K562 (cell line): ENCODE measurements at regions not wholly inside any gene's neighbourhood (a gene's known extent, or its start where the extent isn't known, plus 50 kb on each side); places are given as distances from the start of the nearest gene placed in this dataset.

ENCODE experiments used
- CHD1 ChIP-seq: fragments of 200-600 bp; sonication (generic); IDR thresholded peaks from one replicate; pipeline ENCODE4 v1.6.1; 2012; ENCODE audit warnings: mild to moderate bottlenecking, moderate library complexity, low read length, inconsistent platforms
- HNRNPK ChIP-seq: fragments of 200-400 bp; formaldehyde crosslinking; IDR thresholded peaks from one replicate; pipeline ENCODE4 v1.6.1; 2018; ENCODE audit warnings: mild to moderate bottlenecking, low read depth, low read length; ENCODE audit not compliant: poor library complexity, severe bottlenecking
- MEF2A ChIP-seq: IDR thresholded peaks from 2 replicates; pipeline ENCODE4 v1.6.1; 2011; ENCODE audit warnings: low read depth, mild to moderate bottlenecking, low read length, moderate library complexity; ENCODE audit not compliant: control insufficient read depth
- RBM39 ChIP-seq: fragments of 200-400 bp; formaldehyde crosslinking; optimal IDR thresholded peaks from 2 replicates; pipeline ENCODE3; 2018; ENCODE audit warnings: low read depth, low read length
- SREBF2 ChIP-seq: sonication (generic); formaldehyde crosslinking; IDR thresholded peaks from 2 replicates; pipeline ENCODE4 v1.4.0; 2020; ENCODE audit warnings: mild to moderate bottlenecking, missing genetic modification reagents
- USF1 ChIP-seq: sonication (generic); formaldehyde crosslinking; IDR thresholded peaks from 2 replicates; pipeline ENCODE4 v1.9.0; 2022; ENCODE audit warnings: mild to moderate bottlenecking, missing genetic modification reagents
- TF ChIP-seq, protein P1 (sequence below): sonication (generic); formaldehyde crosslinking; IDR thresholded peaks from 2 replicates; pipeline ENCODE4 v1.8.1; 2023; ENCODE audit warnings: mild to moderate bottlenecking, missing genetic modification reagents, moderate library complexity
- TF ChIP-seq, protein P2 (sequence below): fragments of 250-450 bp; sonication (Bioruptor Pico); IDR thresholded peaks from 2 replicates; pipeline ENCODE4 v1.5.0; 2021; ENCODE audit warnings: mild to moderate bottlenecking, borderline replicate concordance

- TF ChIP-seq RBM39, result no peak
- no peak for TF ChIP-seq MEF2A
- TF ChIP-seq CHD1, result no peak
- TF ChIP-seq SREBF2 (CRISPR knock-in tag), result no peak
- TF ChIP-seq, protein P1, sequence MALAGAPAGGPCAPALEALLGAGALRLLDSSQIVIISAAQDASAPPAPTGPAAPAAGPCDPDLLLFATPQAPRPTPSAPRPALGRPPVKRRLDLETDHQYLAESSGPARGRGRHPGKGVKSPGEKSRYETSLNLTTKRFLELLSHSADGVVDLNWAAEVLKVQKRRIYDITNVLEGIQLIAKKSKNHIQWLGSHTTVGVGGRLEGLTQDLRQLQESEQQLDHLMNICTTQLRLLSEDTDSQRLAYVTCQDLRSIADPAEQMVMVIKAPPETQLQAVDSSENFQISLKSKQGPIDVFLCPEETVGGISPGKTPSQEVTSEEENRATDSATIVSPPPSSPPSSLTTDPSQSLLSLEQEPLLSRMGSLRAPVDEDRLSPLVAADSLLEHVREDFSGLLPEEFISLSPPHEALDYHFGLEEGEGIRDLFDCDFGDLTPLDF (CRISPR knock-in tag), result no peak
- TF ChIP-seq USF1 (CRISPR knock-in tag), result no peak
- TF ChIP-seq HNRNPK, result no peak
- TF ChIP-seq, protein P2, sequence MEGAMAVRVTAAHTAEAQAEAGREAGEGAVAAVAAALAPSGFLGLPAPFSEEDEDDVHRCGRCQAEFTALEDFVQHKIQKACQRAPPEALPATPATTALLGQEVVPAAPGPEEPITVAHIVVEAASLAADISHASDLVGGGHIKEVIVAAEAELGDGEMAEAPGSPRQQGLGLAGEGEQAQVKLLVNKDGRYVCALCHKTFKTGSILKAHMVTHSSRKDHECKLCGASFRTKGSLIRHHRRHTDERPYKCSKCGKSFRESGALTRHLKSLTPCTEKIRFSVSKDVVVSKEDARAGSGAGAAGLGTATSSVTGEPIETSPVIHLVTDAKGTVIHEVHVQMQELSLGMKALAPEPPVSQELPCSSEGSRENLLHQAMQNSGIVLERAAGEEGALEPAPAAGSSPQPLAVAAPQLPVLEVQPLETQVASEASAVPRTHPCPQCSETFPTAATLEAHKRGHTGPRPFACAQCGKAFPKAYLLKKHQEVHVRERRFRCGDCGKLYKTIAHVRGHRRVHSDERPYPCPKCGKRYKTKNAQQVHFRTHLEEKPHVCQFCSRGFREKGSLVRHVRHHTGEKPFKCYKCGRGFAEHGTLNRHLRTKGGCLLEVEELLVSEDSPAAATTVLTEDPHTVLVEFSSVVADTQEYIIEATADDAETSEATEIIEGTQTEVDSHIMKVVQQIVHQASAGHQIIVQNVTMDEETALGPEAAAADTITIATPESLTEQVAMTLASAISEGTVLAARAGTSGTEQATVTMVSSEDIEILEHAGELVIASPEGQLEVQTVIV, result no peak
These were observed 92.4 kb downstream of the ZNF365 start for GRCh38 chr10:62466590-62466989.
